Natural killer cell (primary cell): ENCODE measurements at regions not wholly inside any gene's neighbourhood (a gene's known extent, or its start where the extent isn't known, plus 50 kb on each side); places are given as distances from the start of the nearest gene placed in this dataset.

Source experiments
- ATAC-seq, 3 donors: fragments of 150-1000 bp in 2 of 3; fragments of 200-7000 bp in 1 of 3; cut with Tn5 transposase; 1 replicate in 1 of 3; 2 replicates in 2 of 3; pipeline ENCODE4 v1.10.0; 2021; ENCODE audit warnings: mild to moderate bottlenecking in 2 of 3, moderate library complexity in 2 of 3
- DNase-seq, 2 donors: peaks; one replicate each; pipeline versions ENCODE4 v3.0.0 to v3.0.0-alpha.2; 2013 to 2021; ENCODE audit warnings: mixed read lengths in 1 of 2
- H3K27ac ChIP-seq: one replicate; pipeline ENCODE4 v1.5.1; 2013; ENCODE audit warnings: mild to moderate bottlenecking, low read length
- H3K27me3 ChIP-seq: one replicate; pipeline ENCODE4 v1.6.1; 2013; ENCODE audit warnings: low read length; ENCODE audit not compliant: control insufficient read depth, insufficient read depth
- H3K36me3 ChIP-seq: one replicate; pipeline ENCODE4 v1.6.1; 2013; ENCODE audit warnings: low read length; ENCODE audit not compliant: control insufficient read depth, insufficient read depth
- H3K4me1 ChIP-seq: one replicate; pipeline ENCODE4 v1.6.1; 2013; ENCODE audit warnings: low read length; ENCODE audit not compliant: control insufficient read depth, insufficient read depth
- H3K4me3 ChIP-seq: one replicate; pipeline ENCODE4 v1.5.1; 2013; ENCODE audit warnings: low read length
- H3K9me3 ChIP-seq: one replicate; pipeline ENCODE4 v1.6.1; 2013; ENCODE audit warnings: low read length; ENCODE audit not compliant: control insufficient read depth, insufficient read depth
- H3K27ac Mint-ChIP-seq, 2 donors: one replicate each; pipeline ENCODE4 v1.8.0; 2022; ENCODE audit warnings: mild to moderate bottlenecking in 2 of 2, mixed read lengths in 2 of 2, moderate library complexity in 1 of 2
- H3K27me3 Mint-ChIP-seq, 2 donors: one replicate each; pipeline ENCODE4 v1.8.0; 2022; ENCODE audit warnings: low read depth in 2 of 2, mixed read lengths in 2 of 2
- H3K36me3 Mint-ChIP-seq: one replicate; pipeline ENCODE4 v1.8.0; 2022; ENCODE audit warnings: mixed read lengths
- H3K4me1 Mint-ChIP-seq, 2 donors: one replicate each; pipeline ENCODE4 v1.8.0; 2022; ENCODE audit warnings: mixed read lengths in 2 of 2
- H3K4me3 Mint-ChIP-seq: one replicate; pipeline ENCODE4 v1.8.0; 2022; ENCODE audit warnings: mild to moderate bottlenecking, moderate library complexity, mixed read lengths
- H3K9me3 Mint-ChIP-seq, 2 donors: one replicate each; pipeline ENCODE4 v1.8.0; 2022; ENCODE audit warnings: mixed read lengths in 2 of 2
- CTCF ChIP-seq: fragments of 200-600 bp; IDR thresholded peaks from one replicate; pipeline ENCODE4 v1.8.0; 2022; ENCODE audit warnings: antibody characterized with exemption
- WGBS: methylation state at CpG from one replicate; pipeline ENCODE4 v1.1.7; 2013; ENCODE audit warnings: missing lambda C conversion rate; ENCODE audit not compliant: insufficient coverage; 5-methylcytosine and 5-hydroxymethylcytosine counted together
- intact Hi-C: fragments of 100-400 bp; cut with micrococcal nuclease; formaldehyde crosslinking; loops from one replicate; pipeline ENCODE4 v1.14.2; 2022

GRCh38 chr1:222049176-222049575 lies 307.3 kb upstream of the DUSP10 start:
- intact Hi-C loops: no loop called here
- H3K9me3 Mint-ChIP-seq: no peaks in the 10 kb centered on the region
- H3K36me3 Mint-ChIP-seq: no peaks in the 10 kb centered on the region
- Histone ChIP-seq H3K27me3 (no peaks in the 10 kb centered on the region), H3K9me3 (no peaks in the 10 kb centered on the region), H3K4me3 (no peak overlapping the region), H3K27ac (no peak overlapping the region), H3K36me3 (no peaks in the 10 kb centered on the region), H3K4me1 (peaks cover 16% of the 10 kb centered on the region)
- no peaks in the 10 kb centered on the region for H3K27me3 Mint-ChIP-seq
- H3K4me1 Mint-ChIP-seq: peaks cover 42 to 55% of the 10 kb centered on the region in 2 donors
- DNase-seq (no peak), ATAC-seq (no peak)
- WGBS: 95% methylated on average over 4 of the region's 4 CpGs
- H3K4me3 Mint-ChIP-seq: peak overlapping the region; percentile 28
- peak overlapping the region; percentile 71 to 81 for H3K27ac Mint-ChIP-seq
- no peak for TF ChIP-seq CTCF

DNA sequence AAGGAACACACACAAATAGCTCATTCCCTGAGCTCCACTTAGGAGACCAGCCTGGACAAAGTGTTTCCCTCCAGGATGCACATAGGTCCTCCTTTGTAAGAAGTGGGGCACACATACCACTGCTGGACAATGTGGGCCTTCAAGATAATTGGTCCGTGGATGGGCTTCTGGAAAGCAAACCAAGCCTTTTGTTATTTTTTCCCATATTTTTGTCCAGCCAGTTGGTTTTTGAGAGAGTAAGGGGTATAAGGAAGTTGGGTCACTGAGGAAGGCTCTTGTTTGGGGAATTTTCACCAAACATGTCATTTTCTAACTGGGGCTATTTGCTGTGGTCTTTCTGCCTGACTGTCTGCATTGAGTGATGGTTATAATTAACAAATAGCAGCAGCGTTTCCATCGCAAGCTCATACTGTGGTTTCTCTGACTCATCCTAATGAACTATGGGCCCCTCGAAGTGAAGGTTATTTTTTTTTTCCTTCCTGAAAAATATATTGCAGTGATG lies 306.3 kb upstream of the DUSP10 start:
- 30% methylated on average over 4 of the region's 4 CpGs for WGBS
- peaks cover 16% of the 10 kb centered on the region for H3K4me1 ChIP-seq
- no peak overlapping the region for H3K27ac ChIP-seq
- no peaks in the 10 kb centered on the region for H3K27me3 Mint-ChIP-seq
- no peak overlapping the region for H3K4me3 ChIP-seq
- no peaks in the 10 kb centered on the region for H3K36me3 ChIP-seq
- H3K4me1 Mint-ChIP-seq: peaks cover 42 to 55% of the 10 kb centered on the region in 2 donors
- ATAC-seq (peak in 2 of 3 donors; percentile 58 to 60), DNase-seq (no peak)
- TF ChIP-seq CTCF: no peak
- H3K36me3 Mint-ChIP-seq: no peaks in the 10 kb centered on the region
- H3K9me3 Mint-ChIP-seq: no peaks in the 10 kb centered on the region
- intact Hi-C loops: no loop called here
- peak overlapping the region; percentile 71 to 81 for H3K27ac Mint-ChIP-seq
- H3K27me3 ChIP-seq: no peaks in the 10 kb centered on the region
- H3K4me3 Mint-ChIP-seq: peak overlapping the region; percentile 65
- no peaks in the 10 kb centered on the region for H3K9me3 ChIP-seq

DNA sequence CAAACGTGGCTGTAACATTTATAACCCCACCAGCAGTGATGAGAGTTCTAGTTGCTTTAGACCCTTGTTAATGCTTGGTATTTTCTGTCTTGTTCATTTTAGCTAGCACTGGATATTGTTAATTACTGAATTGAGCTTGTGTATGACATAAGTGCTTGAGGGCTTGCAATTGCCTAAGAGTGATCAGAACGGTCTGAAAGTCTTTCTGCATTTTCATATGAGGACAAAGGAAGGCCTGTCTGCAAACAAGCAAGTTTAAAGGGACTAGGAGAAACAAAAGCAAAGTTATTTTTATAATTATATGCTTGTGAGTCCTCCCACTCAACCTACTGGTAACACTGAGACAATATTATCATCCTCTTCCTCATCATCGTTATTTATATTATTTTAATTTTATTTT lies 305.5 kb upstream of the DUSP10 start:
- DNase-seq (no peak), ATAC-seq (no peak)
- H3K36me3 ChIP-seq: no peaks in the 10 kb centered on the region
- Mint-ChIP-seq H3K27me3 (no peaks in the 10 kb centered on the region), H3K9me3 (no peaks in the 10 kb centered on the region), H3K4me1 (peaks cover 42 to 49% of the 10 kb centered on the region in 2 donors), H3K36me3 (no peaks in the 10 kb centered on the region), H3K27ac (peak overlapping the region; percentile 49 to 83), H3K4me3 (no peak overlapping the region)
- peaks cover 16% of the 10 kb centered on the region for H3K4me1 ChIP-seq
- intact Hi-C loops: no loop called here
- H3K27ac ChIP-seq: no peak overlapping the region
- H3K27me3 ChIP-seq: no peaks in the 10 kb centered on the region
- H3K4me3 ChIP-seq: no peak overlapping the region
- no peaks in the 10 kb centered on the region for H3K9me3 ChIP-seq
- WGBS: 67% methylated on average over 2 of the region's 3 CpGs
- no peak for TF ChIP-seq CTCF

DNA sequence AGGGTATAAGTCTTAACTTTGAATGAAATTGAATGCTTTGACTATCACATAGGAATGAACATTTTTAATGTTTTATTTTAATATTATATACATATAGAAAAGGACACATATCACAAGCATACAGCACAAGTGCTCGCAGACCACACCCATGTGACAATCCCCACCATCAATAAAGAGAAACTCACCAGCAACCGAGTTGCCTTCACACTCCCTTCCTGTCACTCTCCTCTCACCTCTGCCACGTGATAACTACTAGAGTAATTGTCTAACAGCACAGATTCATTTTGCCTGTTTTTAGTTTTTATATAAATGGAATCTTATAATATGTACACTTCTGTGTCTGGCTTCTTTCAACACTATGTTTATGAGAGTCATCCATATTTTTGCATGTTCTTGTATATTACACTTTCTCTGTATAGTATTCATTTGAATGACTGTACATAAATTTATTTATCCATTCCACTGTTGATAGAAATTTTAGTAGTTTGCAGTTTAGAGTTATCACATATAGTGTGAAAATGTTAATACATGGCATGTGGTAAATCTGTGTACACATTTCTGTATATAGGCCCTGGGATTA lies 304.9 kb upstream of the DUSP10 start:
- H3K27ac Mint-ChIP-seq: peak overlapping the region; percentile 49 to 83
- DNase-seq (peak in 1 of 2 donors; percentile 9), ATAC-seq (peak; percentile 82 to 93 (median 84))
- H3K4me3 Mint-ChIP-seq: peak overlapping the region; percentile 78
- H3K36me3 Mint-ChIP-seq: no peaks in the 10 kb centered on the region
- WGBS: 39% methylated on average over 2 of the region's 3 CpGs
- Histone ChIP-seq H3K9me3 (no peaks in the 10 kb centered on the region), H3K4me3 (no peak overlapping the region), H3K4me1 (peaks cover 16% of the 10 kb centered on the region), H3K27me3 (no peaks in the 10 kb centered on the region), H3K27ac (no peak overlapping the region), H3K36me3 (no peaks in the 10 kb centered on the region)
- intact Hi-C loops: no loop called here
- TF ChIP-seq CTCF: no peak
- H3K4me1 Mint-ChIP-seq: peaks cover 42 to 48% of the 10 kb centered on the region in 2 donors
- H3K9me3 Mint-ChIP-seq: no peaks in the 10 kb centered on the region
- H3K27me3 Mint-ChIP-seq: no peaks in the 10 kb centered on the region
